Left lung (tissue), 4 donors: ENCODE measurements at regions not wholly inside any gene's neighbourhood (a gene's known extent, or its start where the extent isn't known, plus 50 kb on each side); places are given as distances from the start of the nearest gene placed in this dataset.

Experiments
- ATAC-seq: fragments of 200-7000 bp; cut with Tn5 transposase; one replicate; pipeline ENCODE4 v1.9.1; 2020; ENCODE audit warnings: moderate library complexity
- DNase-seq, 4 donors: peaks; one replicate each; pipeline ENCODE4 v3.0.0-alpha.2; 2013 to 2020
- H3K27ac ChIP-seq, 2 donors: fragments of 200-600 bp; sonication (generic) in 1 of 2; one replicate each; pipeline versions ENCODE4 v1.5.0 to v1.8.0; 2020 to 2021
- H3K27me3 ChIP-seq, 2 donors: fragments of 200-600 bp; sonication (generic) in 1 of 2; one replicate each; pipeline versions ENCODE4 v1.5.0 to v1.8.0; 2020 to 2021
- H3K36me3 ChIP-seq, 2 donors: fragments of 200-600 bp; sonication (generic) in 1 of 2; one replicate each; pipeline versions ENCODE4 v1.5.0 to v1.8.0; 2020 to 2021
- H3K4me1 ChIP-seq, 2 donors: fragments of 200-600 bp; one replicate each; pipeline ENCODE4 v1.8.0; 2021
- H3K4me3 ChIP-seq, 2 donors: fragments of 200-600 bp; sonication (generic) in 1 of 2; one replicate each; pipeline versions ENCODE4 v1.5.0 to v1.8.0; 2020 to 2021; ENCODE audit warnings: mild to moderate bottlenecking in 1 of 2
- H3K9me3 ChIP-seq, 2 donors: fragments of 200-600 bp; sonication (generic) in 1 of 2; one replicate each; pipeline versions ENCODE4 v1.5.0 to v1.8.0; 2020 to 2021
- CTCF ChIP-seq, 2 donors: fragments of 200-600 bp; sonication (generic) in 1 of 2; IDR thresholded peaks; one replicate each; pipeline versions ENCODE4 v1.5.0 to v1.8.0; 2021; ENCODE audit warnings: antibody characterized with exemption in 2 of 2
- intact Hi-C, 2 donors: fragments of 100-400 bp; cut with DNase I; formaldehyde crosslinking; loops; one replicate each; pipeline versions ENCODE4 v1.11.2 to v1.14.2; 2022
- donor health status: DM: no; HTN: yes; CAD: no.
- donor health status: DM: no; HTN: no; CAD: no.

DNA sequence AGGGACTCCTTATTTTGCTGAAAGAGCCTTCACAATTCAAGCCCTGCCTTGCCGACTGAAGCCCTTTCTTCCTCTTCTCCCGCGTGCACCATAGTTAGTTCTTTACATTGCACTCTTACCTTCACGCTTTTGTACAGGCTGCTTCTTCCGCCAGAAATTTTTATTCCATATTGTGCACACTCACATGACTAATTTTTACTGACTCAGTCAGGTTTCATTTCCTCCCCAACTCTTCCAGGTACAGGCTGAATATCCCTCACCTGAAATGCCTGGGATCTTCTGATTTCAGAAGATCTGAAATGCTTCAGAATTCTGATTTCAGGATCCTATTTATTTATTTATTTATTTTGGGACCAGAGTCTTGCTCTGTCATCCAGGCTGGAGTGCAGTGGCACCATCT is 172.8 kb downstream of the ZNF281 start:
- intact Hi-C loops, result no loop called here
- H3K9me3 ChIP-seq, result no peaks in the 10 kb centered on the region
- DNase-seq (no peak), ATAC-seq (no peak)
- no peaks in the 10 kb centered on the region for H3K36me3 ChIP-seq
- no peaks in the 10 kb centered on the region for H3K27me3 ChIP-seq
- no peak overlapping the region for H3K4me3 ChIP-seq
- no peak for TF ChIP-seq CTCF (IDR thresholded peaks at IDR 0.05)
- H3K4me1 ChIP-seq, result peaks cover 4 to 10% of the 10 kb centered on the region in 2 donors
- H3K27ac ChIP-seq, result no peak overlapping the region

- H3K9me3 ChIP-seq, result no peaks in the 10 kb centered on the region
- intact Hi-C loops, result no loop called here
- H3K36me3 ChIP-seq, result no peaks in the 10 kb centered on the region
- ATAC-seq (no peak), DNase-seq (no peak)
- H3K4me3 ChIP-seq, result no peak overlapping the region
- H3K27me3 ChIP-seq, result no peaks in the 10 kb centered on the region
- H3K27ac ChIP-seq, result no peak overlapping the region
- H3K4me1 ChIP-seq, result peaks cover 0 to 4% of the 10 kb centered on the region in 2 donors
- TF ChIP-seq CTCF (IDR thresholded peaks at IDR 0.05), result no peak
Observed at GRCh38 chr1:200234938-200235337, 174.9 kb downstream of the ZNF281 start.

- Histone ChIP-seq H3K9me3 (no peaks in the 10 kb centered on the region), H3K4me3 (no peak overlapping the region), H3K4me1 (peaks cover 0 to 4% of the 10 kb centered on the region in 2 donors), H3K27me3 (no peaks in the 10 kb centered on the region), H3K27ac (peak overlapping the region in 1 of 2 donors; percentile 43), H3K36me3 (no peaks in the 10 kb centered on the region)
- ATAC-seq, result no peak
- intact Hi-C loops, result no loop called here
- no peak for TF ChIP-seq CTCF (IDR thresholded peaks at IDR 0.05)
- no peak for DNase-seq
Observed at GRCh38 chr1:200233393-200233792, 176.4 kb downstream of the ZNF281 start.

DNA sequence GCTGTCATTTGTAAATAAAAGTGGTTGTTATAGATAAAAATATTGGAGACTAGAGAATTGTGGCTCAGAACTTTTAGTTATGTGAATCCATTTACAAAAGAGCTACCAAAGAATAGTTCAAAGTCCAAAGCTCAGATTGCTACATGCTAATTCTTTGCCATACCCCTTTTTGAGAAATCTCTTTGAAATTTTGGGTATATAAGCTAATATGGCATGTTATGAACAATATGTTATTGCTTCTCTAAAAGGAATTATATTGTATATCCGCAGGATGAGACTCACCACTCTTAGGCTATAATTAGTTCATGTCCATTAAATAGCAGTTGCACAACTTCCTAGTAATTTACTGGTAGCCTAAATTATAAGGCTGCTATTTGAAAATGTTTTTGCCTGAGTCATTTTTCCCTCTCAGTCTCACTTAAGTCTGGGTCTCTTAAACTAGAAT is 178.0 kb downstream of the ZNF281 start:
- ATAC-seq (no peak), DNase-seq (no peak)
- peaks cover 0 to 1% of the 10 kb centered on the region in 2 donors for H3K27me3 ChIP-seq
- H3K4me3 ChIP-seq, result no peak overlapping the region
- peak overlapping the region in 1 of 2 donors; percentile 3 for H3K27ac ChIP-seq
- H3K36me3 ChIP-seq, result no peaks in the 10 kb centered on the region
- H3K4me1 ChIP-seq, result peaks cover 4 to 6% of the 10 kb centered on the region in 2 donors
- no peak for TF ChIP-seq CTCF (IDR thresholded peaks at IDR 0.05)
- H3K9me3 ChIP-seq, result no peaks in the 10 kb centered on the region
- intact Hi-C loops, result no loop called here

DNA sequence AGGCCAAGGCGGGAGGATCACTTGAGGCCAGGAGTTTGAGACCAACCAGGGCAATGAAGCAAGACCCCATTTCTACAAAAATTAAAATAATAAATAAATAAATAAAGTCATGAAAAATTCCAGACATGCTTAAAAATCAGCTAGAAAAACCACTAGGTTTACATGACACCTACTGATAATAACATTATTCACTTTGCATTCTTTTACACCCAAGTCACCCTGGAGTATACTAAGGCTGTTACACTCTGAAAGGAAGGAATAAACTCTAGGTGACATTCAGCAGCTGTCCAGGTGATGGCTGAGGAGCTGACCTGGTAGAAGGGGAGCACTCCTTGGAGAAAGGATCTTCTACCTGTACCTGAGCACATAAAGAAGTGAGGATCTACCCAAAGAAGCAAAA is 179.2 kb downstream of the ZNF281 start:
- Histone ChIP-seq H3K4me3 (no peak overlapping the region), H3K4me1 (peaks cover 4 to 16% of the 10 kb centered on the region in 2 donors), H3K27me3 (peaks cover 0 to 12% of the 10 kb centered on the region in 2 donors), H3K27ac (peak overlapping the region in 1 of 2 donors; percentile 3), H3K9me3 (no peaks in the 10 kb centered on the region), H3K36me3 (no peaks in the 10 kb centered on the region)
- intact Hi-C loops, result no loop called here
- ATAC-seq, result no peak
- TF ChIP-seq CTCF (IDR thresholded peaks at IDR 0.05), result no peak
- no peak for DNase-seq
